ENCODE measurements at regions not wholly inside any gene's neighbourhood (a gene's known extent, or its start where the extent isn't known, plus 50 kb on each side); places are given as distances from the start of the nearest gene placed in this dataset.

- H3K9me3 ChIP-seq: no peaks in the 10 kb centered on the region
- TF ChIP-seq POLR2A (IDR thresholded peaks at IDR 0.05): no peak
- no peak for TF ChIP-seq POLR2AphosphoS5 (IDR thresholded peaks at IDR 0.05)
- TF ChIP-seq, protein P1, sequence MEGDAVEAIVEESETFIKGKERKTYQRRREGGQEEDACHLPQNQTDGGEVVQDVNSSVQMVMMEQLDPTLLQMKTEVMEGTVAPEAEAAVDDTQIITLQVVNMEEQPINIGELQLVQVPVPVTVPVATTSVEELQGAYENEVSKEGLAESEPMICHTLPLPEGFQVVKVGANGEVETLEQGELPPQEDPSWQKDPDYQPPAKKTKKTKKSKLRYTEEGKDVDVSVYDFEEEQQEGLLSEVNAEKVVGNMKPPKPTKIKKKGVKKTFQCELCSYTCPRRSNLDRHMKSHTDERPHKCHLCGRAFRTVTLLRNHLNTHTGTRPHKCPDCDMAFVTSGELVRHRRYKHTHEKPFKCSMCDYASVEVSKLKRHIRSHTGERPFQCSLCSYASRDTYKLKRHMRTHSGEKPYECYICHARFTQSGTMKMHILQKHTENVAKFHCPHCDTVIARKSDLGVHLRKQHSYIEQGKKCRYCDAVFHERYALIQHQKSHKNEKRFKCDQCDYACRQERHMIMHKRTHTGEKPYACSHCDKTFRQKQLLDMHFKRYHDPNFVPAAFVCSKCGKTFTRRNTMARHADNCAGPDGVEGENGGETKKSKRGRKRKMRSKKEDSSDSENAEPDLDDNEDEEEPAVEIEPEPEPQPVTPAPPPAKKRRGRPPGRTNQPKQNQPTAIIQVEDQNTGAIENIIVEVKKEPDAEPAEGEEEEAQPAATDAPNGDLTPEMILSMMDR (IDR thresholded peaks at IDR 0.05): no peak
- no peak for TF ChIP-seq EP300 (IDR thresholded peaks at IDR 0.05)
- 80% methylated on average over 4 of the region's 4 CpGs for WGBS
- no peaks in the 10 kb centered on the region for H3K36me3 ChIP-seq
- H3K4me3 ChIP-seq: no peak overlapping the region
- DNase-seq (ENCODE audit: low spot score in 2 of 2): no peak
- peaks cover 5% of the 10 kb centered on the region for H3K4me1 ChIP-seq
- H3K27ac ChIP-seq: no peak overlapping the region
- H3K27me3 ChIP-seq: no peaks in the 10 kb centered on the region
Measured at GRCh38 chr17:69947027-69947759, 127.8 kb upstream of the KCNJ16 start.

DNA sequence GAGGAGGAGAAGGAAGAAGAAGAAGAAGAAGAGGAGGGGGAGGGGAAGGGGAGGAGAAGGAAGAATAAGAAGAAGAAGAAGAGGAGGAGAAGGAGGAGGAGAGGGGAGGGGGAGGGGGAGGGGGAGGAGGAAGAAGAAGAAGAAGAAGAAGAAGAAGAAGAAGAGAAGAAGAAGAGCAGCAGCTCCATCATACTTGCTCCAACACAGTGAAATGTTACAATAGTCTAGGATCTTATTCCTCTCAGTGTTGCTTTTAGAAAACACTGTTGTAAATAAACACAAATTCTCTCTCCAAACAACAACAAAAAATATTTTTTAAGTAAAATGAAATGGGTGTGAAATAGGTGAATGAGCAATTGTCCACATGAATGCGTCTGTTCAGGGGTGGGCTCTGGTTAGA lies 126.6 kb upstream of the KCNJ16 start:
- no peak for DNase-seq (ENCODE audit: low spot score in 2 of 2)
- Histone ChIP-seq H3K4me3 (no peak overlapping the region), H3K36me3 (no peaks in the 10 kb centered on the region), H3K27ac (no peak overlapping the region), H3K9me3 (no peaks in the 10 kb centered on the region), H3K27me3 (no peaks in the 10 kb centered on the region), H3K4me1 (peaks cover 5% of the 10 kb centered on the region)
- TF ChIP-seq POLR2A (IDR thresholded peaks at IDR 0.05) (no peak), EP300 (IDR thresholded peaks at IDR 0.05) (no peak), POLR2AphosphoS5 (IDR thresholded peaks at IDR 0.05) (no peak)
- TF ChIP-seq, protein P1 (IDR thresholded peaks at IDR 0.05): no peak
- 94% methylated on average over 1 of the region's 1 CpG for WGBS

DNA sequence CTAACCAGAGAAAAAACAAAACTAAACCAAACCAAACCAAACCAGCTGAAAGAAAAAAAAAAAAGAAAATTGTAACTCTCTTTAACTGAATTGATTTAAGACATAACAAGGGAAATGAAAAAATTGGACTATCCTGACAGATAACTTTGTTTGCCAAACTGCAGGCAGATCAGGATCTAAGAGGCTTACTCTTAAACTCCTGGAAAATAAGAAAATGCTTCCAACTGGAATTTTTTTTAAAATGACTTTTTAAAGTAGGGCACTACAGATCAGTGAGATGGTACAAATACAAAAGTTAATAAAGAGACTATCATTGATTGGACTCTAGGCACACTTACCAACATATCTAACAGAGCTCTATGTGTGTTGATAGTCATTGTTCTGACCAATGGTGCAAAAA lies 125.5 kb upstream of the KCNJ16 start:
- Histone ChIP-seq H3K36me3 (no peaks in the 10 kb centered on the region), H3K4me3 (no peak overlapping the region), H3K9me3 (no peaks in the 10 kb centered on the region), H3K4me1 (peaks cover 5% of the 10 kb centered on the region), H3K27ac (no peak overlapping the region), H3K27me3 (no peaks in the 10 kb centered on the region)
- DNase-seq (ENCODE audit: low spot score in 2 of 2): no peak
- TF ChIP-seq POLR2A (IDR thresholded peaks at IDR 0.05): no peak
- no peak for TF ChIP-seq POLR2AphosphoS5 (IDR thresholded peaks at IDR 0.05)
- TF ChIP-seq, protein P1 (IDR thresholded peaks at IDR 0.05): no peak
- TF ChIP-seq EP300 (IDR thresholded peaks at IDR 0.05): no peak

DNA sequence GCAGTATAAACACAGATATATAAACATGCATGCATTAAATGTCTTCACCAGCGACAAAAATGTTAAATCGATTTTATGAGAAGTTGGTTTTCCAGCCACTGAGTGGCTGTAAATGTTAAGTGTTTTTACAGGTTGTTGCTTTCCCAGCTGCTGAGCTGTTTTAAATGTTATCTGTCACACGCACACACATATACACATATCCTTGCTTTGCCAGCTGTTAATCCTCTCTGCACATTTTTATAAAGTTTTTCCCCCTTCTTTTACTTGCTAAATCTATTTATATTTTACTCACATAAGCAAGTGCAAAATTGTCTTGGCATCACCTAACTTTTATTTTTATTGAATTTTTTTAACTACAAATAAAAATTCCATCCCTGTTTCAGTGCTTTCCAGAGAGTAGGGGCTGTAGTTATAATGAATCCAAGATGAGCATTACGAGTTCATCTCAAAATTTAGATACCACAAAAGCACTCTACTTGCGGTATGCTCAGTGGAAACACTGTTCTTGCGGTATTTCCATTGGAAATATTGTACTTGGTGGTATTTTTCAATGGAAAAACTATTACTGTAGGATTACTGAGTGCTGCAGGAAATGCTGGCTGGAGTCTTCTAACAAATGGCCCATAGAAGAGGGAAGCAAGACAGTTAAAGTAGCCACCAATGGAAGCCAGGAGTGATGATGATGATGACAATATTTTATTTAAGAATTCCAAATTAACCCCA lies 124.9 kb upstream of the KCNJ16 start:
- 77% methylated on average over 6 of the region's 6 CpGs for WGBS
- no peak for TF ChIP-seq EP300 (IDR thresholded peaks at IDR 0.05)
- no peak for TF ChIP-seq POLR2AphosphoS5 (IDR thresholded peaks at IDR 0.05)
- TF ChIP-seq, protein P1 (IDR thresholded peaks at IDR 0.05): no peak
- TF ChIP-seq POLR2A (IDR thresholded peaks at IDR 0.05): no peak

DNA sequence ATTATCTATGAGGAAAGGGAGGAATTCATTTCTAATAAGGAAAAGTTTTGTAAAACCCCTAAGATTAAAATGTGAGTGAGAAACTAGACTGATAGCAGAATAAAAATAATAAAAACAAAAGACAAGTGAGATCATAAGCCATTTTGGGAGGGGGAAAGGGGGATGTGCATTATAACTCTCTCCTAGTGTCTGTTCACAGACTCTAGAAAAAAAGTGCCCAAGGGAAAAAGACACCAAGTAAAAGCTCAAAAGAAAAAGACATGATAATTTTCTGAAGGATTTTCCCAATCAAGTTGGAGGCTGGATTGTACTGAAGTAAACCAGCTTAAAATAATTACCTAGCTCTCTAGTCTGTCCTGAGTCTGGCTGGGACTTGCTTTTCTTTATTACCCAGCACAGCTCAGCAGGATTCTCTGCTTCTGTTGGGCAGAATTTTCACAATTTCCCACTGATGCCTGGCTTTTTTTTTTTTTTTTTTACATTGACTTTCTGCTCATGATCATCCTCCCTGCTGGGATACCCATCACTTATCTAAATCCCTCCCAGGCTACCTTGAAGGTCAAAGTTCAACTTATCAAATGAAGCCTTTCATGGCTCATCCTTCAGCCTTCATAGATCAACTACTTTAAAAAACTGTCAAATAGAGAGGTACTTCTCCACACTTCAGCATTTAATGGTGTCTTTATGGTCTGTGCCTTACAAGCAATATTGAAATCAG lies 124.2 kb upstream of the KCNJ16 start:
- H3K4me1 ChIP-seq: peaks cover 4% of the 10 kb centered on the region
- DNase-seq (ENCODE audit: low spot score in 2 of 2): no peak
- no peaks in the 10 kb centered on the region for H3K9me3 ChIP-seq
- H3K27ac ChIP-seq: no peak overlapping the region
- H3K27me3 ChIP-seq: no peaks in the 10 kb centered on the region
- H3K4me3 ChIP-seq: no peak overlapping the region
- no peak for TF ChIP-seq POLR2AphosphoS5 (IDR thresholded peaks at IDR 0.05)
- no peak for TF ChIP-seq POLR2A (IDR thresholded peaks at IDR 0.05)
- TF ChIP-seq EP300 (IDR thresholded peaks at IDR 0.05): no peak
- TF ChIP-seq, protein P1 (IDR thresholded peaks at IDR 0.05): no peak
- H3K36me3 ChIP-seq: no peaks in the 10 kb centered on the region

More for the DNA sequence above, 124.9 kb upstream of the KCNJ16 start:
- peaks cover 5% of the 10 kb centered on the region for H3K4me1 ChIP-seq
- no peak overlapping the region for H3K27ac ChIP-seq
- H3K9me3 ChIP-seq: no peaks in the 10 kb centered on the region
- no peak overlapping the region for H3K4me3 ChIP-seq
- no peaks in the 10 kb centered on the region for H3K27me3 ChIP-seq
- DNase-seq (ENCODE audit: low spot score in 2 of 2): no peak
- no peaks in the 10 kb centered on the region for H3K36me3 ChIP-seq

Measured in suprapubic skin (tissue), 4 donors.